OCI-LY3 (cell line): ENCODE measurements at regions not wholly inside any gene's neighbourhood (a gene's known extent, or its start where the extent isn't known, plus 50 kb on each side); places are given as distances from the start of the nearest gene placed in this dataset.
"Not testable (repeated sequence)": the region's sequence is repeated elsewhere in the genome, so short reads cannot be mapped to it uniquely, and the experiment has no call there.

Source experiments
- H2AFZ ChIP-seq: fragments of 200-600, 300-600 bp; shearing (Covaris generic); 2 replicates; pipeline ENCODE4 v1.6.0; 2014; ENCODE audit warnings: antibody characterized with exemption, low read depth, low read length
- H3K27ac ChIP-seq: fragments of 200-600, 300-600 bp; sonication (generic); 2 replicates; pipeline ENCODE4 v1.5.1; 2014; ENCODE audit warnings: mild to moderate bottlenecking, low read length, moderate library complexity, mixed read lengths
- H3K27me3 ChIP-seq: fragments of 200-600, 300-600 bp; sonication (generic); 2 replicates; pipeline ENCODE4 v1.6.1; 2014; ENCODE audit warnings: low read depth, low read length, mixed read lengths
- H3K36me3 ChIP-seq: fragments of 200-600, 300-600 bp; sonication (generic); replicated peaks from 2 replicates; pipeline ENCODE3; 2014; ENCODE audit warnings: low read depth, low read length, mixed read lengths
- H3K4me1 ChIP-seq: fragments of 300-600, 200-600 bp; sonication (generic); 2 replicates; pipeline ENCODE4 v1.6.1; 2014; ENCODE audit warnings: low read length, mixed read lengths
- H3K4me2 ChIP-seq: fragments of 200-600, 300-600 bp; sonication (generic); 2 replicates; pipeline ENCODE4 v1.6.1; 2014; ENCODE audit warnings: low read length, mixed read lengths
- H3K4me3 ChIP-seq: fragments of 300-600, 200-600 bp; sonication (generic); 2 replicates; pipeline ENCODE4 v1.5.1; 2014; ENCODE audit warnings: antibody characterized with exemption, mild to moderate bottlenecking, low read length, moderate library complexity
- H3K79me2 ChIP-seq: fragments of 300-600, 200-600 bp; shearing (Covaris generic); 2 replicates; pipeline ENCODE4 v1.6.1; 2014; ENCODE audit warnings: mild to moderate bottlenecking, low read length, mixed read lengths
- H3K9ac ChIP-seq: fragments of 300-600, 200-600 bp; shearing (Covaris generic); 2 replicates; pipeline ENCODE4 v1.6.0; 2014; ENCODE audit warnings: mild to moderate bottlenecking, low read length, moderate library complexity
- H3K9me3 ChIP-seq: fragments of 200-600, 300-600 bp; shearing (Covaris generic); 2 replicates; pipeline ENCODE4 v1.6.1; 2014; ENCODE audit warnings: low read length, mixed read lengths; ENCODE audit not compliant: insufficient read depth
- H4K20me1 ChIP-seq: fragments of 200-600, 300-600 bp; sonication (generic); 2 replicates; pipeline ENCODE4 v1.6.1; 2016; ENCODE audit warnings: low read length, mixed read lengths; ENCODE audit not compliant: insufficient read depth
- EZH2phosphoT487 ChIP-seq: fragments of 200-600 bp; shearing (Covaris generic); IDR thresholded peaks from 2 replicates; pipeline ENCODE4 v1.6.1; 2018; ENCODE audit warnings: antibody characterized with exemption, mixed run types, low read depth
- TF ChIP-seq, protein P1 (sequence below): fragments of 200-600, 300-600 bp; sonication (generic); IDR thresholded peaks from 2 replicates; pipeline ENCODE4 v1.5.1; 2014; ENCODE audit warnings: antibody characterized with exemption, low read length, low read depth

DNA sequence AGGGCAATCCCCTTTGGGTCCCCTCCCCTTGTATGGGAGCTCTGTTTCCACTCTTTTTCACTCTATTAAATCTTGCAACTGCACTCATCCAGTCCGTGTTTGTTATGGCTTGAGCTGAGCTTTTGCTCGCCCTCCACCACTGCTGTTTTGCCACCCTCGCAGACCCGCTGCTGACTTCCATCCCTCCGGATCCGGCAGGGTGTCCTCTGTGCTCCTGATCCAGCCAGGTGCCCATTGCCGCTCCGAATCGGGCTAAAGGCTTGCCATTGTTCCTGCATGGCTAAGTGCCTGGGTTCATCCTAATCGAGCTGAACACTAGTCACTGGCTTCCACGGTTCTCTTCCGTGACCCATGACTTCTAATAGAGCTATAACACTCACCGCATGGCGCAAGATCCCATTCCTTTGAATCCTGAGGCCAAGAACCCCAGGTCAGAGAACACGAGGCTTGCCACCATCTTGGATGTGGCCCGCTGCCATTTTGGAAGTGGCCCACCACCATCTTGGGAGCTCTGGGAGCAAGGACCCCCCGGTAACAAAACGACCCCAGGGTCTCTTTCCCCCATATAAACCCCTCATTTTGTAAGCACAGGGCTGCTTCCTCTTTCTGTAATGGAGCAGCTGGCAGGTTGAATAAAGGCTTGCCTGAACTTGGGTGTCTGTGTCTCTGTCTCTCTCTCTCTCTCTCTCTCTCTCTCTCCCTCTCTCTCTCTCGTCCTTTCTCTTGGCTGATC, 1166.2 kb downstream of the TAF11L14 start:
- Histone ChIP-seq H3K27ac (no peak overlapping the region), H3K4me1 (no peaks in the 10 kb centered on the region), H2AFZ (no peak overlapping the region), H3K36me3 (no peaks in the 10 kb centered on the region), H4K20me1 (no peaks in the 10 kb centered on the region), H3K4me2 (no peak overlapping the region), H3K4me3 (no peak overlapping the region), H3K9ac (no peak overlapping the region), H3K79me2 (no peaks in the 10 kb centered on the region), H3K9me3 (no peaks in the 10 kb centered on the region), H3K27me3 (no peaks in the 10 kb centered on the region)
- no peak for TF ChIP-seq EZH2phosphoT487

DNA sequence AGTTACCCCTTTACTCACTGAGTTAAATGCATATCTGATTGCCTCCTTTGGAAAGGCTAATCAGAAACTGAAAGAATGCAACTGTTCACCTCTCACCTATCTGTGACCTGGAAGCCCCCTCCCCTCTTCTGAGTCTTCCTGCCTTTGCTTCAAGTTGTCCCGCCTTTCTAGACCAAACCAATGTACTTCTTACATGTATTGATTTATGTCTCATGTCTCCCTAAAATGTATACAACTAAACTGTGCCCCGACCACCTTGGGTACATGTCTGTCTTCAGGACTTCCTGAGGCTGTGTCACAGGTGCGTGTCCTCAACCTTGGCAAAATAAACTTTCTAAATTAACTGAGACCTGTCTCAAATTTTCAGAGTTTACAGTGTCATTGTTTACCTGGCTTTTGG, 1167.2 kb downstream of the TAF11L14 start:
- H3K4me1 ChIP-seq, H3K9ac ChIP-seq: not testable (repeated sequence)

DNA sequence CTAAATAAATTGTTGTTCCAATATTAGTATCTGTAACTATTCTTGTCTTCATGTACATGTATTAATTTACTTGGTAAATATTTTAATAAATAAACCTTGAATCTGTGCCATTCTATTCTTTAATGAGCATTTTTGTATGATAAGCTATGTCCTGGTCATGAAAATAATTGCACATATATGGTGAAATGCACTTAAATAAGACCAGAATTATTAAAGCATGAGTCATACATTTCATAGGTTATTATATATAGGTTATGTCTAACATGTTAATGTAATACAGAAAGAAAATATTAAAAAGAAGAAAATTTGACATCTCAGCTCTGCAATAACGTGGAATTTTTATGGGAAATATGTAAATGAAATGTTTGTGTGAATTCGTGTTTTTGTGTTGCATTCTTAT, 1168.1 kb downstream of the TAF11L14 start:
- no peak overlapping the region for H3K4me2 ChIP-seq
- H3K27me3 ChIP-seq = no peaks in the 10 kb centered on the region
- TF ChIP-seq EZH2phosphoT487 = no peak
- TF ChIP-seq, protein P1, sequence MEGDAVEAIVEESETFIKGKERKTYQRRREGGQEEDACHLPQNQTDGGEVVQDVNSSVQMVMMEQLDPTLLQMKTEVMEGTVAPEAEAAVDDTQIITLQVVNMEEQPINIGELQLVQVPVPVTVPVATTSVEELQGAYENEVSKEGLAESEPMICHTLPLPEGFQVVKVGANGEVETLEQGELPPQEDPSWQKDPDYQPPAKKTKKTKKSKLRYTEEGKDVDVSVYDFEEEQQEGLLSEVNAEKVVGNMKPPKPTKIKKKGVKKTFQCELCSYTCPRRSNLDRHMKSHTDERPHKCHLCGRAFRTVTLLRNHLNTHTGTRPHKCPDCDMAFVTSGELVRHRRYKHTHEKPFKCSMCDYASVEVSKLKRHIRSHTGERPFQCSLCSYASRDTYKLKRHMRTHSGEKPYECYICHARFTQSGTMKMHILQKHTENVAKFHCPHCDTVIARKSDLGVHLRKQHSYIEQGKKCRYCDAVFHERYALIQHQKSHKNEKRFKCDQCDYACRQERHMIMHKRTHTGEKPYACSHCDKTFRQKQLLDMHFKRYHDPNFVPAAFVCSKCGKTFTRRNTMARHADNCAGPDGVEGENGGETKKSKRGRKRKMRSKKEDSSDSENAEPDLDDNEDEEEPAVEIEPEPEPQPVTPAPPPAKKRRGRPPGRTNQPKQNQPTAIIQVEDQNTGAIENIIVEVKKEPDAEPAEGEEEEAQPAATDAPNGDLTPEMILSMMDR = no peak
- no peak overlapping the region for H3K9ac ChIP-seq
- no peaks in the 10 kb centered on the region for H3K79me2 ChIP-seq
- no peaks in the 10 kb centered on the region for H4K20me1 ChIP-seq
- no peaks in the 10 kb centered on the region for H3K36me3 ChIP-seq
- H3K27ac ChIP-seq = no peak overlapping the region
- H3K4me3 ChIP-seq = no peak overlapping the region
- no peak overlapping the region for H2AFZ ChIP-seq
- no peaks in the 10 kb centered on the region for H3K4me1 ChIP-seq
- no peaks in the 10 kb centered on the region for H3K9me3 ChIP-seq

More for the DNA sequence above, 1167.2 kb downstream of the TAF11L14 start:
- H4K20me1 ChIP-seq, H2AFZ ChIP-seq, H3K4me2 ChIP-seq, H3K27ac ChIP-seq, H3K79me2 ChIP-seq, H3K36me3 ChIP-seq, H3K27me3 ChIP-seq, H3K9me3 ChIP-seq, H3K4me3 ChIP-seq: not testable (repeated sequence)

DNA sequence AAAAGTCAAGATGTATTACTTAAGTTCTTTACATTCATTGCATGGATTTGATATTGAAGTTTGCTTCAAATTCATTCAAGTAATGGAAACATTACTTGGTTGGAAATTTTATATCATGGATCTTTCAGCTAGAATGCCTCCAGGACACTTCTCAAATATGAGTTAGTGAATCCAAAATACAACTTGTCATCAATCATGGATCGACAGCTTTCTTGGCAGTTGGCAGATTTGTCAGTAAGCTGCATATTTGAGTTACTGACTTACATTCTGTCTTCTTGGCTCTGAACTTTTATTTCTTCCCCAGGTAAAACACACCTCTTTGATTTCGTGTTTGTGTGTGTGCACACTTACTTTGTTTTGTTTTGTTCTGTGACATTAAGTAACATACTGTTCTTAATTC, 1171.1 kb downstream of the TAF11L14 start:
- Histone ChIP-seq H3K4me3 (no peak overlapping the region), H3K27ac (no peak overlapping the region), H3K9ac (no peak overlapping the region), H3K9me3 (no peaks in the 10 kb centered on the region), H3K27me3 (no peaks in the 10 kb centered on the region), H3K4me1 (no peaks in the 10 kb centered on the region), H3K79me2 (no peaks in the 10 kb centered on the region), H3K4me2 (no peak overlapping the region), H4K20me1 (no peaks in the 10 kb centered on the region), H2AFZ (no peak overlapping the region), H3K36me3 (no peaks in the 10 kb centered on the region)
- TF ChIP-seq, protein P1 = no peak
- TF ChIP-seq EZH2phosphoT487 = no peak

DNA sequence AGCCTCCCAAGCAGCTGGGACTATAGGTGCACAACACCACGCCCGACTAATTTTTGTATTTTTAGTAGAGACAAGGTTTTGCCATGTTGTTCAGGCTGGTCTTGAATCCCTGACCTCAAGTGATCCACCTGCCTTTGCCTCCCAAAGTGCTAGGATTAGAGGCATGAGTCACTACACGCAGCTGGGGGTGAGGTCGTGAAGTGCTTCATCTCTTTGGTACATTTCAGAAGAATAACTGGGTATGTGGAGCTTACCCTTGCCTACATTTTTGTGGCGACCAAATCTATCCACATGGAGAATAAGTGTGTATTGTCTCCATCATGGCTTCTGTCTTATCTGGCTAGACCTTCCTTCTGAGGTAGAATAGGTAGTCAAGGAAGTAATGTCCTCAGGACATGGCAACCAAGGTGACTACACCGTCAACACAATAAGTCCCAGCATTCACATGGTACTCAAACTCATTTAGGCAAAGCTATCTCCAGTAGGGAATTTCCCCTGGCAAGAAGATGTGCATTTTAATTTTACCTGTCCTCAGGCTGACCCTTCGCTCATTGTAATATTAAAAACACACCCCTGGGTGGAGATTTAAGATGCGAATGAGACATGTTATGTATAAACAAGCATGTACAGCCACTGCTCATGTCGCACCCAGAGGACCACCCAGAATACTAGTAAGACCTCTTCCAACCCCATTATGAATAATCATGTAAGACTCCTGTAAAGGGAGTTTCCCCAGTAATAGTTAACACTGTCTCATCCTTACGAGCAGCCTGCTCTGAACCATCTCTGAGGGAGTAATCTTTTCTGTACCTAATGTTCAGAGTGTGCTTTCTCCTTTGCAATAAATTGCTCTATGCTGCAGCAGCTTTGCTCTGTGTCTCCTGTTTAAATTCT, 1173.2 kb downstream of the TAF11L14 start:
- no peaks in the 10 kb centered on the region for H3K4me1 ChIP-seq
- no peak overlapping the region for H3K4me3 ChIP-seq
- no peak overlapping the region for H2AFZ ChIP-seq
- H3K79me2 ChIP-seq = no peaks in the 10 kb centered on the region
- no peaks in the 10 kb centered on the region for H3K27me3 ChIP-seq
- H3K9me3 ChIP-seq = no peaks in the 10 kb centered on the region
- TF ChIP-seq EZH2phosphoT487 = no peak
- TF ChIP-seq, protein P1 = no peak
- no peaks in the 10 kb centered on the region for H3K36me3 ChIP-seq
- H3K4me2 ChIP-seq = no peak overlapping the region
- H3K9ac ChIP-seq = no peak overlapping the region
- no peak overlapping the region for H3K27ac ChIP-seq
- no peaks in the 10 kb centered on the region for H4K20me1 ChIP-seq
